Peyer's patch (tissue), 4 donors: ENCODE measurements at regions not wholly inside any gene's neighbourhood (a gene's known extent, or its start where the extent isn't known, plus 50 kb on each side); places are given as distances from the start of the nearest gene placed in this dataset.

Source experiments
- POLR2A ChIP-seq, 2 donors: fragments of 450-650 bp; IDR thresholded peaks; one replicate each; pipeline ENCODE4 v1.5.1; 2017; ENCODE audit warnings: antibody characterized with exemption in 2 of 2, mild to moderate bottlenecking in 2 of 2, moderate library complexity in 2 of 2
- TF ChIP-seq, protein P1 (sequence below), 6 experiments: fragments of 450-650 bp in 4 of 6; fragments of 200-600 bp in 2 of 6; sonication (generic) in 1 of 6; IDR thresholded peaks; one replicate each; pipeline ENCODE4 v1.5.1; 2017 to 2019; ENCODE audit warnings: antibody characterized with exemption in 6 of 6, mild to moderate bottlenecking in 3 of 6, moderate library complexity in 1 of 6

DNA sequence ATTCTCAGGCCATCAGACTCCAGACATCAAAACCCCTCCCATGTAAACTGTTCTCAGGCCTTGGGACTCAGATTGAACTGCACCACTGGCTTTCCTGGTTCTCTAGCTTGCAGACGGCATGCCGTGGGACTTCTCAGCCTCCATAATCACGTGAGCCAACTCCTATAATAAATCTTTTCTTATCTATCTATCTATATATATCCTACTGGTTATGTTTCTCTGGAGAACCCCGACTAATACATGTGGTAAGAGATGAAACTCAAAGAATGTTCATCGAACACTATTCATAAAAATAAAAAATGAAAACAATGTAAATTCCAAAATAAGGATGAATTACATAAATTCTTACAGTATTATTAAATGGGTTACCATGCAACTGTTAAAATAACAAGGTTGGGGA is 84.5 kb upstream of the NTRK3 start:
- TF ChIP-seq POLR2A (IDR thresholded peaks at IDR 0.05): no peak
- TF ChIP-seq, protein P1, sequence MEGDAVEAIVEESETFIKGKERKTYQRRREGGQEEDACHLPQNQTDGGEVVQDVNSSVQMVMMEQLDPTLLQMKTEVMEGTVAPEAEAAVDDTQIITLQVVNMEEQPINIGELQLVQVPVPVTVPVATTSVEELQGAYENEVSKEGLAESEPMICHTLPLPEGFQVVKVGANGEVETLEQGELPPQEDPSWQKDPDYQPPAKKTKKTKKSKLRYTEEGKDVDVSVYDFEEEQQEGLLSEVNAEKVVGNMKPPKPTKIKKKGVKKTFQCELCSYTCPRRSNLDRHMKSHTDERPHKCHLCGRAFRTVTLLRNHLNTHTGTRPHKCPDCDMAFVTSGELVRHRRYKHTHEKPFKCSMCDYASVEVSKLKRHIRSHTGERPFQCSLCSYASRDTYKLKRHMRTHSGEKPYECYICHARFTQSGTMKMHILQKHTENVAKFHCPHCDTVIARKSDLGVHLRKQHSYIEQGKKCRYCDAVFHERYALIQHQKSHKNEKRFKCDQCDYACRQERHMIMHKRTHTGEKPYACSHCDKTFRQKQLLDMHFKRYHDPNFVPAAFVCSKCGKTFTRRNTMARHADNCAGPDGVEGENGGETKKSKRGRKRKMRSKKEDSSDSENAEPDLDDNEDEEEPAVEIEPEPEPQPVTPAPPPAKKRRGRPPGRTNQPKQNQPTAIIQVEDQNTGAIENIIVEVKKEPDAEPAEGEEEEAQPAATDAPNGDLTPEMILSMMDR (IDR thresholded peaks at IDR 0.05): no peak
